GM21447 (cell line): ENCODE measurements at regions not wholly inside any gene's neighbourhood (a gene's known extent, or its start where the extent isn't known, plus 50 kb on each side); places are given as distances from the start of the nearest gene placed in this dataset.
"Not testable (repeated sequence)": the region's sequence is repeated elsewhere in the genome, so short reads cannot be mapped to it uniquely, and the experiment has no call there.

Experiments used
- ATAC-seq: cut with Tn5 transposase; IDR thresholded peaks from one replicate; pipeline ENCODE4 v1.9.1; 2021; ENCODE audit not compliant: unreplicated experiment

DNA sequence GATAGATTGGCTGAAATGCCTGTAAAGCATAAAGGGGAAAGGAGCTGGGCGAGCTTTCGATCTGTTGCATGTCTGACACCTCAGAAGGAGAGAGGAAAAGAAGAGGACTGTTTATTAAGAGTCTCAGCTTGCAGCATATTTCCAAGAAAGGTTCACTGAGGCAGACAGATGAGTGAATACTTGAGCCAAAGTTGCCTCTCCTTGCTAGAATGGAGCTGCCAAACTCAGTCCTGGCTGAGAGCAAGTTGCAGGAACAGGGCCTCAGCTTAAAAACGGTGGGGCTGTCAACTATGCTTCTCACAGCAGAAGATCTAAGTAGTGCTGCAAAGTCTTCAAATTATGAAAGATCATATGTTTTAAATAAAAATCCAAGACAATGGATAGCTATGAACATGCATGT lies 707.5 kb downstream of the PCDH7 start:
- no peak for ATAC-seq

GRCh38 chr4:31442236-31442635 lies 722.1 kb downstream of the PCDH7 start:
- ATAC-seq: no peak

- ATAC-seq: no peak
These were observed 725.4 kb downstream of the PCDH7 start for GRCh38 chr4:31445526-31445925.

GRCh38 chr4:31455612-31456011 lies 735.4 kb downstream of the PCDH7 start:
- no peak for ATAC-seq

- no peak for ATAC-seq
These were observed 738.6 kb downstream of the PCDH7 start for GRCh38 chr4:31458813-31459212.

- no peak for ATAC-seq
These were observed 741.3 kb downstream of the PCDH7 start for GRCh38 chr4:31461421-31461820.

GRCh38 chr4:31467781-31468180 lies 747.6 kb downstream of the PCDH7 start:
- no peak for ATAC-seq

GRCh38 chr4:31474221-31474620 lies 754.1 kb downstream of the PCDH7 start:
- no peak for ATAC-seq

- no peak for ATAC-seq
These were observed 762.5 kb downstream of the PCDH7 start for GRCh38 chr4:31482691-31483090.

- ATAC-seq: not testable (repeated sequence)
These were observed 779.0 kb downstream of the PCDH7 start for GRCh38 chr4:31499216-31499615.

DNA sequence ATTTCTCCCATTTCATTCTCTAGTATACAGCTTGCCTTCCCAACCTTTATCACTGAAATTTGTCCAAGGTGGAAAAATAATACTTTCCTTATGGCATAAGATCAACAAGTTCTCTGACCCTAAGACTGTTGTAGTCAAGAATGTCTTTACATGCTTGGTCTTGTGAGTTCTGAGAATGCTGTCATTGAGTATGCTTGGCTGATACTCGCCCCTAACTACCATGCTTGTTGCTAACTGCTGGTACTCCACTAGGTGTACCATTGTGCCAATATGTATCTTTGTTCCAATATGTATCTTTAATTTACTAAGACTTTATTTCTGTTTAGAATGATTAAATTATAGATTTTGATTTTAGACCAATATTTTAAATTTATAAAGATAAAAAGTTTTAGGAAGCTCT lies 796.4 kb downstream of the PCDH7 start:
- no peak for ATAC-seq

DNA sequence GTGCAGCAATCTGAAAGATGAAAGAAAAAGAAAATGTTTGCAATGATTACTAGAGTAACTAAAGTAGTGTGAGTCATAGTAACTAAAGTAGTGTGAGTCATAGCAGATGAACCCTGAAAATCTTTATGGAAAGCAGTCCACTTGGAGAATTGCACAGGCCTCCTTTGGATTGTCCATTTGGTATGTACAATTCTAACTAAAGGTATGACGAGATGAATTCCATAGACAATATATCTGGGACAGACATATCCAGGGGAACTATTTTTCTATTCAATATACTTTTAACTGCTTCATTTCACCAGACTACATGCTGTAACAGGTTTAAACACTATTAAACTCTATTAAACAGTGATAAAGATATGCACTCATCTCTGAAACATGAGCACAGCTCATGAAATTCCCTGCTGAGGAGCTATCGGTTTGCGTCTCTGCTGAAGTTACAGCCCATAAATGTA lies 798.7 kb downstream of the PCDH7 start:
- ATAC-seq: no peak

GRCh38 chr4:31530555-31530954 lies 810.4 kb downstream of the PCDH7 start:
- ATAC-seq: no peak

- ATAC-seq: no peak
These were observed 818.7 kb downstream of the PCDH7 start for GRCh38 chr4:31538877-31539276.

DNA sequence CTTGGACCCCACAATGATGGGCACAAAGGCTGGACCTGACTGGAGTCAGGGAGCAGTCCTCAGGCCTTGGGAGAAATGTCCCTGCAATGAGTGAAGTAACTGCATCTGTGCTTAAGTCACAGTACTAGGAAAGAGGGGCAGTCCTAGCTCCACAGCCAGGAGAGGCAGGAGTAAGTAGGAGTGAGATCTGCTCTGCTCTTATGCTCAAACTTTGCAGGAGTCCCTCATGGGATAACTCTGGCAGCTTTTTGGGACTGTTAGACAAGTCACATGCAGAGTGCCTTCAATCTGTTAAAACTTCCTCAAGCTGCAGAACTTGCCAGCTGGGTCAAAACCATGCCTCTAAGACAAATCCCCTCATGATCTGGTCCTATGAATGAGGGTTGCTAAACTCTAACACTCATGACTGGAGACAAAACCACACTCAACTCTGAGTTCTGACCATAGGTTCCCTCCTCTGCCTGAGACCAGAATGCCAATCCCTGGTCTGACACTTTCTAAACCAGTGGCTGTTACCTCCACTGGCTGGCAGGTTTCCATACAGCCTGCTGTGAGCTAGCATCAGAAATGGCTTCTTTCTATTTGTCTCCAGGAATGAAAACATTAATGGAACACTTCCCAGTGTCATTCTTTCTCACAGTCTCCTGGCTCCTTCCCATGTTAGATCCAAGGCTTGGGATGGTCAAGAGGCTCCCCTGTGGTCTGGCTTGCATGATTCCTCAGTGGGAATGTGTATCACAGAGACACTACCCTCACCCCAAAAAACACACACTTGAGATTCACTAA lies 819.3 kb downstream of the PCDH7 start:
- no peak for ATAC-seq

DNA sequence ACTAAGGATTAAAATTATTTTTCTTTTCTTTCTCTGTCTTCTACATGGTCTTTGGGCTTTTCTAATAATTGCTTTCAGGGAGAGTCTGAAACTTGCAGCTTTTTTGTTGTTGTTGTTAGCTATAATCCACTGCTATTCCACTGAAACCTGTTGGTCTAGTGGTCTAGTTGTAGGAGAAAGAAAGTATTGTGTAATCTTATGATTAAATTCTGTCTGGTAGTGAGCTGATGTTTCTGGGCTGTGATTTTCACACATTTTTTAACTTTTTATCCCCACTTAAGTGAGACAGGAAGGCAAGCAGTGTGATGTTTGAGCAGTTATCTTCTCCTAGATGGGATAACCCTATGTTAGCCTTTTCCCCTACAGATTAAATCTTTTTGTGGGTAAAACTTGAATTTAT lies 825.2 kb downstream of the PCDH7 start:
- ATAC-seq: no peak

- ATAC-seq: no peak
These were observed 825.6 kb downstream of the PCDH7 start for GRCh38 chr4:31545755-31546154.

- ATAC-seq: no peak
These were observed 827.9 kb downstream of the PCDH7 start for GRCh38 chr4:31548021-31548420.

DNA sequence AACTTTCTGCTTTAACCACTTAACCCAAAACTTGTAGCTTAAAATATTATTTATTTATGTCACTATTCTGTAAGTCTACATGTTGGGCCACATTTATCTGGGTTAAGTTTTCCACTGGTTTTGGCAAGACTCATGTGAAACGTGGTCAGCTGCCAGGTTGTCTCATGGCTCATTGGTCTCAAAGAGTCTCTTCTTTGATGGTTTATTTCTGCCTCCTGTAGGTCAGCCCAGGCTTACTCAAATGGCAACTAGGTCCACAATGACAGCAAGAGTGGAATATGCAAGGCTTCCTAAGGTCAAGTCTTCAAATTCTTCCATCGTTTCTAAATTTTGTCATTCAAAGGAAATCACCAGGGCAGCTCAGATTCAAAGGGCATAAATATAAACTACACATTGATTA lies 828.7 kb downstream of the PCDH7 start:
- ATAC-seq: no peak

- ATAC-seq: no peak
These were observed 829.1 kb downstream of the PCDH7 start for GRCh38 chr4:31549256-31549655.

DNA sequence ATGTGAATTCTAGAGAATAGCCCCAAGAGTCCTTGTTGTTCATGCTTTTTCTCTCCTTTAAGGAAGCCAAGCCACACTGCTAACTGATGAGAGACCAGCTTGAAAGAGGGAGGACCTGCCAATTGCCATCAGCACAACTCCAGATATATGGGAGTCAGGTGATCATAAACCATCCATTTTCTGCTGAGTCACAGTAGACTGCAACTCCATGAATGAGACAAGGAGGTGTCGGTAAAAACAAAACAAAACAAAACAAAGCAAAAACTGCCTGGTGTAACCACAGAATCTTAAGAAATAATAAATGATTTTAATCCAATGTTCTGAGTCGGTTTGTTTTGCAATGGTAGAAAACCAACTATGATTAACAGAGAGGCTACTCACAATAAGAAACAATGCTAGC lies 837.3 kb downstream of the PCDH7 start:
- ATAC-seq: no peak

- no peak for ATAC-seq
These were observed 853.4 kb downstream of the PCDH7 start for GRCh38 chr4:31573554-31573953.

GRCh38 chr4:31575504-31575903 lies 855.3 kb downstream of the PCDH7 start:
- ATAC-seq: no peak
